ENCODE measurements at regions not wholly inside any gene's neighbourhood (a gene's known extent, or its start where the extent isn't known, plus 50 kb on each side); places are given as distances from the start of the nearest gene placed in this dataset.

DNA sequence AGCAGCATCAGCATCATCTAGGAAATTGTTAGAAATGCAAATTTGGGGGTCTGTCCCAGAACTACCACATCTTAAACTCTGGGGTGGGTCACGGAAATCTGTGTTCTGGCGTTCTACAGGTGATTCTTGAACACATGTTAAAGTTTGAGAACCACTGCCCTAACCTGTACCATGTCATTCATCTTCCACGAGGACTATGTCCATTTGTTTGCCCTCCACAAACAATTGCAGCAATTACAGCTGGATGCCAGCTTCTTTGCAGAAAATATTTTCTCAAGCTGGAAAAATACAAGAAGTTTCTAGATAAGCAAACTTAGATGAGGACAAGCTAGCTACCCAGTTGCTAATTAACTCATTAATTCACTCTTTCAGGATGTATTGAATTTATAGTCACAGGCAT, 54.1 kb downstream of the MAFB start:
- TF ChIP-seq, protein P1, sequence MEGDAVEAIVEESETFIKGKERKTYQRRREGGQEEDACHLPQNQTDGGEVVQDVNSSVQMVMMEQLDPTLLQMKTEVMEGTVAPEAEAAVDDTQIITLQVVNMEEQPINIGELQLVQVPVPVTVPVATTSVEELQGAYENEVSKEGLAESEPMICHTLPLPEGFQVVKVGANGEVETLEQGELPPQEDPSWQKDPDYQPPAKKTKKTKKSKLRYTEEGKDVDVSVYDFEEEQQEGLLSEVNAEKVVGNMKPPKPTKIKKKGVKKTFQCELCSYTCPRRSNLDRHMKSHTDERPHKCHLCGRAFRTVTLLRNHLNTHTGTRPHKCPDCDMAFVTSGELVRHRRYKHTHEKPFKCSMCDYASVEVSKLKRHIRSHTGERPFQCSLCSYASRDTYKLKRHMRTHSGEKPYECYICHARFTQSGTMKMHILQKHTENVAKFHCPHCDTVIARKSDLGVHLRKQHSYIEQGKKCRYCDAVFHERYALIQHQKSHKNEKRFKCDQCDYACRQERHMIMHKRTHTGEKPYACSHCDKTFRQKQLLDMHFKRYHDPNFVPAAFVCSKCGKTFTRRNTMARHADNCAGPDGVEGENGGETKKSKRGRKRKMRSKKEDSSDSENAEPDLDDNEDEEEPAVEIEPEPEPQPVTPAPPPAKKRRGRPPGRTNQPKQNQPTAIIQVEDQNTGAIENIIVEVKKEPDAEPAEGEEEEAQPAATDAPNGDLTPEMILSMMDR (IDR thresholded peaks at IDR 0.05; ENCODE audit: insufficient read depth, low read length, missing control alignments), result no peak
- H3K4me3 ChIP-seq (ENCODE audit: low read depth, low read length), result no peak overlapping the region
- POLR2A ChIA-PET, result no interaction called here
- CTCF ChIA-PET, result no interaction called here
- DNase-seq (ENCODE audit: low read depth, low spot score), result no peak

DNA sequence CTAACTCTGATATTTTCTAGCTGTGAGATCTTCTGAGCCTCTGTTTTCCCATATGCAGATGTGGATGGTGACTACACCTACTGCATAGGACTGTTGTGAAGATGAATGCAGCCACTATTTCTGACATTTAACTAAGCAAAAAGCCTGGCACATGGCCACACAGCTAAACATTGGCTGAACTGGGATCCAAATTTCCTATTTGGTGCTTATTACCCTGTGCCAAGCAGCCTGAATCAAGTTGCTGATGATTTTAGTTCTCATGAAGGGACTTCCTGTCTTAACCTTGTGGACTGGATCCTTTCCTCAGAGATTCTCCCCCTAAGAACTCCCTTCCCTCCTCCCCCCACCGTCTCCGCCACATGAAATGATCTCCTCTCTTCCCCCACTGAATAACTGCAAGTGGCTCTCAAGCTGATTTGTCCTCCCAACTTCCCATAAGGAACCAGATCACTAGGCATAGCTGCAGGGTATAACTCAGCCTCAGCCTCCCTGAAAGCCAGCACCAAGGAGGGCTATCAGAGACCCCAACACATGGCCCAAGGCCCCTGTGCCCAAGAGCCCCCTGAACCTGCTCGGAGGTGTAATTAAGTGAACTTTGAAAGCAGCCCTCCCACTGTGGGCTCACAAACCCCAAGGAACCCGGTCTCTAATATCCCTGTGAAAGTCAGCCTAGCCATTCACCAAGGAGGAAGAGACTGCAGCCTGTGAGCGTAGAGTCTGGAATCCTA, 55.7 kb downstream of the MAFB start:
- H3K4me3 ChIP-seq (ENCODE audit: low read depth, low read length), result no peak overlapping the region
- CTCF ChIA-PET, result no interaction called here
- TF ChIP-seq, protein P1 (IDR thresholded peaks at IDR 0.05; ENCODE audit: insufficient read depth, low read length, missing control alignments), result no peak
- POLR2A ChIA-PET, result no interaction called here
- DNase-seq (ENCODE audit: low read depth, low spot score), result no peak

DNA sequence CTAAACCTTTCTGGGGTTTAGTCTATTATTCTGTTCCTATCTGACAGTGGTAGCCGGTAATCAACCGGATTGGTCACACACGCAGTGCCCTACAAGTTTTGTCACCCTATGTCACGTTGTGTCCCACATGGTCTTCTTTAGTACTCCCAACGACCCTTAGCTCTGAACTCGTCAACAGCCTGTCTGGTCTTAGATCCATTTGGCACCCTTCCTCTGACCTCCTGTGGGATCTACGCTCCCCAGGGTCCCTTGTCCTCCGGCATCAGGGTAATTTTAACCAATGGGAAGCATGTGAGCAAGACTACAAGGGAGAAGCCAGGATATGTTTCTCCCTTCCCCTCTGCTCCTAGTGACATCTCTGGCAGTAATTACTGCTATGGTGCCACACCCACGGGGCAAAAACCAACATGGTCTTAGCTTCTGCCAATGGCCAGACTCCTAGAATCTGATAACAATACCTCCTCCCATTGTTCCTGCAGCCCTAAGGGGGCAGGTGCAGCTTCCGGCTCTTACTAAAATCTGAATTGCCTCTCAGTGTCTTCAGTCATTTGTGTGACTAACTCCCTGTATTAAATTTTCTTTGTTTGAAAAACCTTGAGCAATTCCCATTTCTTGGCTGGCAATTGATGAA, 56.6 kb downstream of the MAFB start:
- TF ChIP-seq, protein P1 (IDR thresholded peaks at IDR 0.05; ENCODE audit: insufficient read depth, low read length, missing control alignments), result no peak
- no peak for DNase-seq (ENCODE audit: low read depth, low spot score)
- POLR2A ChIA-PET, result no interaction called here
- no peak overlapping the region for H3K4me3 ChIP-seq (ENCODE audit: low read depth, low read length)
- CTCF ChIA-PET, result no interaction called here

DNA sequence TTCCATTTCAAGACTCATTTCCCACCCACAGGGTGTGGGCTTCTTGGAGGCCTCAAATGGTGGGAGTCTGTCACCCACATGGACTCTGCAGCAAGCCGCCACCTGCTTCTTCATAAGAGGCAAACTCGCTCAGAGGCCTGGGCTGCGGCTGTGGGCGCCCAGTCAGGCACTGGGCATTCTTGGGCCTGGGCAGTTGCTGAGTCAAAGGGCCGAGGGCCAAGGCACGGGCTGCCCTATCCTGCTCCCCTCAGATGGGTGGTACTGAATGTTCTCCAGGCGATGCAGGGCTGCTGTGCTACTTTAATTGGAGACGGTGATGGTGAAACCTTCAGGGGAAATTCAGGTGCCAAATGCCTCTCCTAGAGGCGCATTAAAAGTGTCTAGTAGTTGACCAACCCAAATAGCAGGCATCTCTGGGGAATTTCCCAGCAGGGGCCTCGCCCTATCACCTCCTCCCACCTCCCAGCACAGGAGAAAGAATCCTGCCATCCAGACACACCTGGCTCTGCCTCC, 57.9 kb downstream of the MAFB start:
- CTCF ChIA-PET, result no interaction called here
- no peak for DNase-seq (ENCODE audit: low read depth, low spot score)
- H3K4me3 ChIP-seq (ENCODE audit: low read depth, low read length), result no peak overlapping the region
- POLR2A ChIA-PET, result no interaction called here
- TF ChIP-seq, protein P1 (IDR thresholded peaks at IDR 0.05; ENCODE audit: insufficient read depth, low read length, missing control alignments), result no peak

DNA sequence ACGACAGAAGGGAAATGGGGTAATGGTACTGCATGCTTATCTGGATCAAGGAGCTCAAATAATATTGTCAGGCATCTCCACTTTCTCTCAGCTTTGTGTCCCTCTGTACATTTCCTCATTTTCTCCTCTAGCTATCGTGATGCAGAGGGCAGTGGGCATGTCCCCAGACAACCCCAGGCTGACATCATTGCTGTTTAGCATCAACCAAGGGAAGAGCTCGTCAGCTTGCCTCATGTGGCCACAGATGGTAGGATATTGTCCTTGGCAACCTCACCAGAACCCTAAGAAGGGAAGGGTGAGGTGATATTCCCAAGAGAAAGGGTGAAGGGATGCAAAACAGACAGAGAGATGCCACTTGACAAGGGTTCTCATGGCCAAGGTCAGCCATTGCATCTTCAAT, 58.3 kb downstream of the MAFB start:
- H3K4me3 ChIP-seq (ENCODE audit: low read depth, low read length), result no peak overlapping the region
- ChIA-PET POLR2A (no interaction called here), CTCF (no interaction called here)
- TF ChIP-seq, protein P1 (IDR thresholded peaks at IDR 0.05; ENCODE audit: insufficient read depth, low read length, missing control alignments), result no peak
- no peak for DNase-seq (ENCODE audit: low read depth, low spot score)

DNA sequence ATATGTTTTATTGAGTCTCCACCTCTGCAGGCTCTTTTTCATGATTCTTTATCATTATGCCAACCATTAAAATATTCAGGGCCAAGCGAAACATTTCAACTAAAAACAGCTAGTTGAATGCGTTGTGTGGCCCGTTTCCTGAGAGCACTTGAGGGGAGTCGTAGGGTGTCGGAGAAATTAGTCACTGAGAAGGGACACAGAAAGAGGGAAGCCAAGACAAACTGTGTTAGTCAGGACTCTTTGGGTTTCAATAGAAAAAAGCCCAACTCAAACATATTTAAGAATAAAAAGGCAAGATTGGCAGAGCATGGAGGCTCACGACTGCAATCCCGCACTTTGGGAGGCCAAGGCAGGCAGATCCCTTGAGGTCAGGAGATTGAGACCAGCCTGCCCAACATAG, 58.9 kb downstream of the MAFB start:
- H3K4me3 ChIP-seq (ENCODE audit: low read depth, low read length), result no peak overlapping the region
- TF ChIP-seq, protein P1 (IDR thresholded peaks at IDR 0.05; ENCODE audit: insufficient read depth, low read length, missing control alignments), result no peak
- POLR2A ChIA-PET, result no interaction called here
- CTCF ChIA-PET, result no interaction called here
- no peak for DNase-seq (ENCODE audit: low read depth, low spot score)

Measured in AG04449 (cell line).